HCT116 (cell line): ENCODE measurements at regions not wholly inside any gene's neighbourhood (a gene's known extent, or its start where the extent isn't known, plus 50 kb on each side); places are given as distances from the start of the nearest gene placed in this dataset.

Experiments used
- ATAC-seq: fragments of 200-7000 bp; cut with Tn5 transposase; 2 replicates; pipeline ENCODE4 v1.9.1; 2020; ENCODE audit warnings: mild to moderate bottlenecking, moderate library complexity
- BruUV-seq: library from RNA; stranded (reverse); fragments of 400-500 nt; replicated peaks from 2 replicates; lab custom pipeline; 2021; lab: Mats Ljungman, UMichigan
- CTCF ChIA-PET: fragments of 300-600 bp; sonication (Branson Sonifier 250); formaldehyde crosslinking; loops from one replicate; lab custom pipeline; 2021; ENCODE audit warnings: antibody characterized with exemption; lab: Charles Lee
- POLR2A ChIA-PET: fragments of 300-600, 350-600 bp; sonication (Branson Sonifier 250); formaldehyde crosslinking; loops from one replicate; lab custom pipeline; 2021; ENCODE audit warnings: antibody characterized with exemption; lab: Charles Lee
- RAD21 ChIA-PET, 2 experiments: fragments of 300-600 bp; sonication (Branson Sonifier 250); formaldehyde crosslinking; loops; one replicate each; lab custom pipeline; 2023; ENCODE audit warnings: low total read pairs in 2 of 2; ENCODE audit not compliant: uncharacterized antibody in 2 of 2, unreplicated experiment in 2 of 2, low non-redundant PET in 1 of 2; lab: Charles Lee
- DNase-seq: peaks from one replicate; pipeline ENCODE4 v3.0.0-alpha.2; 2010; ENCODE audit warnings: low read depth, low spot score
- H2AFZ ChIP-seq: fragments of 200-600 bp; shearing (Covaris generic), sonication (generic); 2 replicates; pipeline ENCODE4 v1.6.1; 2017; ENCODE audit warnings: low read depth, mixed run types, mixed read lengths, antibody characterized with exemption, low read length; ENCODE audit not compliant: poor library complexity, severe bottlenecking
- H3K27ac ChIP-seq: 2 replicates; pipeline ENCODE4 v1.5.1; 2012; ENCODE audit warnings: low read depth, low read length
- H3K27me3 ChIP-seq: fragments of 200-600 bp; sonication (generic); 2 replicates; pipeline ENCODE4 v1.6.1; 2016; ENCODE audit warnings: mixed run types, low read length, mixed read lengths; ENCODE audit not compliant: insufficient read depth
- H3K36me3 ChIP-seq, 2 experiments: fragments of 200-500 bp in 1 of 2; fragments of 200-600 bp in 1 of 2; sonication (Bioruptor generic) in 1 of 2; sonication (generic) in 1 of 2; 2 replicates each; pipeline versions ENCODE4 v1.5.1 to v1.6.1; 2014 to 2016; ENCODE audit warnings: low read length in 2 of 2, inconsistent platforms in 1 of 2, mixed read lengths in 1 of 2, mixed run types in 1 of 2; ENCODE audit not compliant: insufficient read depth in 2 of 2, control insufficient read depth in 1 of 2
- H3K4me1 ChIP-seq, 2 experiments: fragments of 200-600 bp in 1 of 2; sonication (generic) in 1 of 2; 2 replicates each; pipeline versions ENCODE4 v1.5.1 to v1.6.1; 2012 to 2017; ENCODE audit warnings: low read length in 2 of 2, inconsistent platforms in 1 of 2, mild to moderate bottlenecking in 1 of 2, mixed read lengths in 1 of 2, mixed run types in 1 of 2, moderate library complexity in 1 of 2; ENCODE audit not compliant: insufficient read depth in 2 of 2, control insufficient read depth in 1 of 2
- H3K4me2 ChIP-seq: fragments of 200-600 bp; sonication (generic); 2 replicates; pipeline ENCODE4 v1.6.1; 2017; ENCODE audit warnings: mixed run types, low read length, mixed read lengths
- H3K4me3 ChIP-seq, 2 experiments: fragments of 200-600 bp in 1 of 2; sonication (generic) in 1 of 2; replicated peaks in 1 of 2; 2 replicates each; pipeline ENCODE4 v1.5.1; 2011 to 2016; ENCODE audit warnings: low read length in 2 of 2, control low read depth in 1 of 2, low read depth in 1 of 2, mild to moderate bottlenecking in 1 of 2, mixed read lengths in 1 of 2, mixed run types in 1 of 2
- H3K79me2 ChIP-seq: fragments of 200-600 bp; sonication (generic); 2 replicates; pipeline ENCODE4 v1.6.1; 2017; ENCODE audit warnings: mild to moderate bottlenecking, mixed run types, low read length, moderate library complexity, mixed read lengths; ENCODE audit not compliant: insufficient read depth
- H3K9ac ChIP-seq: fragments of 200-600 bp; sonication (generic); 2 replicates; pipeline ENCODE4 v1.6.1; 2016; ENCODE audit warnings: low read length, mixed read lengths
- H3K9me2 ChIP-seq: fragments of 200-600 bp; sonication (generic), shearing (Covaris generic); 2 replicates; pipeline ENCODE4 v1.6.1; 2017; ENCODE audit warnings: mixed run types, mild to moderate bottlenecking, moderate library complexity; ENCODE audit not compliant: insufficient read depth
- H3K9me3 ChIP-seq, 2 experiments: fragments of 200-500 bp in 1 of 2; fragments of 200-600 bp in 1 of 2; sonication (Bioruptor generic) in 1 of 2; sonication (generic) in 1 of 2; 2 replicates each; pipeline ENCODE4 v1.6.1; 2014 to 2017; ENCODE audit warnings: low read length in 2 of 2, mixed read lengths in 2 of 2, inconsistent platforms in 1 of 2, low read depth in 1 of 2, mild to moderate bottlenecking in 1 of 2, mixed run types in 1 of 2, moderate library complexity in 1 of 2; ENCODE audit not compliant: control insufficient read depth in 1 of 2, insufficient read depth in 1 of 2
- H4K20me1 ChIP-seq: fragments of 200-600 bp; sonication (generic), shearing (Covaris generic); 2 replicates; pipeline ENCODE4 v1.6.1; 2017; ENCODE audit warnings: mixed run types, mild to moderate bottlenecking, moderate library complexity; ENCODE audit not compliant: insufficient read depth
- CEBPB ChIP-seq: IDR thresholded peaks from 2 replicates; pipeline ENCODE4 v1.6.1; 2012; ENCODE audit warnings: low read depth
- EZH2phosphoT487 ChIP-seq: fragments of 200-600 bp; IDR thresholded peaks from 2 replicates; pipeline ENCODE4 v1.6.1; 2018; ENCODE audit warnings: antibody characterized with exemption, borderline replicate concordance
- POLR2AphosphoS5 ChIP-seq: IDR thresholded peaks from 2 replicates; pipeline ENCODE4 v1.6.1; 2011; ENCODE audit warnings: mild to moderate bottlenecking, low read depth, low read length, moderate library complexity
- SIN3A ChIP-seq: IDR thresholded peaks from 2 replicates; pipeline ENCODE4 v1.6.1; 2012; ENCODE audit warnings: low read depth
- TCF7L2 ChIP-seq: IDR thresholded peaks from 2 replicates; pipeline ENCODE4 v1.7.0; 2011; ENCODE audit warnings: borderline replicate concordance, inconsistent platforms; ENCODE audit not compliant: insufficient read depth, insufficient read length; ENCODE audit errors: extremely low read depth
- ZBTB33 ChIP-seq: IDR thresholded peaks from 2 replicates; pipeline ENCODE4 v1.6.1; 2011; ENCODE audit warnings: mild to moderate bottlenecking, low read length, moderate library complexity; ENCODE audit not compliant: insufficient replicate concordance; ENCODE audit errors: extremely low read depth
- ZNF274 ChIP-seq: fragments of 200-500 bp; sonication (Bioruptor generic); IDR thresholded peaks from 2 replicates; pipeline ENCODE4 v1.6.1; 2014; ENCODE audit warnings: mild to moderate bottlenecking, low read depth, low read length, inconsistent platforms
- intact Hi-C: fragments of 100-400 bp; cut with micrococcal nuclease; formaldehyde crosslinking; loops from 2 replicates; pipeline ENCODE4 v1.10.0; 2022

GRCh38 chr6:45773906-45774305 is 241.8 kb downstream of the CLIC5 start:
- RAD21 ChIA-PET: no interaction called here
- CTCF ChIA-PET: no interaction called here

GRCh38 chr6:45772886-45773495 is 242.7 kb downstream of the CLIC5 start:
- Histone ChIP-seq H3K4me2 (no peak overlapping the region), H3K9me3 (no peaks in the 10 kb centered on the region), H3K4me3 (no peak overlapping the region), H3K9ac (no peak overlapping the region), H3K4me1 (no peaks in the 10 kb centered on the region), H3K27me3 (no peaks in the 10 kb centered on the region), H3K27ac (no peak overlapping the region), H2AFZ (no peak overlapping the region), H3K36me3 (no peaks in the 10 kb centered on the region), H3K9me2 (no peaks in the 10 kb centered on the region), H3K79me2 (no peaks in the 10 kb centered on the region), H4K20me1 (no peaks in the 10 kb centered on the region)
- intact Hi-C loops: no loop called here
- RAD21 ChIA-PET: no interaction called here
- DNase-seq (no peak), ATAC-seq (no peak)
- no TSS peak for BruUV-seq
- CTCF ChIA-PET: no interaction called here
- TF ChIP-seq POLR2AphosphoS5 (no peak), ZBTB33 (no peak), EZH2phosphoT487 (no peak), TCF7L2 (no peak), CEBPB (no peak), ZNF274 (no peak), SIN3A (no peak)
- POLR2A ChIA-PET: no interaction called here

More at GRCh38 chr6:45773906-45774305, 241.8 kb downstream of the CLIC5 start:
- no peaks in the 10 kb centered on the region for H4K20me1 ChIP-seq
- H3K27ac ChIP-seq: no peak overlapping the region
- H3K9me2 ChIP-seq: no peaks in the 10 kb centered on the region
- no peaks in the 10 kb centered on the region for H3K9me3 ChIP-seq
- no peak overlapping the region for H3K4me3 ChIP-seq
- H3K4me2 ChIP-seq: no peak overlapping the region
- no peaks in the 10 kb centered on the region for H3K36me3 ChIP-seq
- POLR2A ChIA-PET: no interaction called here
- H3K4me1 ChIP-seq: no peaks in the 10 kb centered on the region
- intact Hi-C loops: no loop called here
- H3K27me3 ChIP-seq: no peaks in the 10 kb centered on the region
- no peak overlapping the region for H3K9ac ChIP-seq
- no peak overlapping the region for H2AFZ ChIP-seq
- BruUV-seq: no TSS peak
- ATAC-seq (no peak), DNase-seq (no peak)
- no peak for TF ChIP-seq ZNF274
- no peaks in the 10 kb centered on the region for H3K79me2 ChIP-seq
